MCF 10A (cell line): ENCODE measurements at regions not wholly inside any gene's neighbourhood (a gene's known extent, or its start where the extent isn't known, plus 50 kb on each side); places are given as distances from the start of the nearest gene placed in this dataset.

Source experiments
- BruUV-seq: library from RNA; stranded (reverse); fragments of 400-500 nt; replicated peaks from 2 replicates; lab custom pipeline; 2021; lab: Mats Ljungman, UMichigan
- CTCF ChIA-PET: fragments of 300-600 bp; sonication (Branson Sonifier 250); formaldehyde crosslinking; extraction: SDS; loops from one replicate; lab custom pipeline; 2021; ENCODE audit warnings: antibody characterized with exemption, inconsistent platforms; lab: Yijun Ruan, JAX
- POLR2A ChIA-PET: fragments of 300-600, 350-650 bp; sonication (Branson Sonifier 250); formaldehyde crosslinking; extraction: SDS; loops from one replicate; lab custom pipeline; 2020; ENCODE audit warnings: antibody characterized with exemption, inconsistent platforms; lab: Yijun Ruan, JAX
- DNase-seq: peaks from one replicate; pipeline ENCODE4 v3.0.0-alpha.2; 2018; ENCODE audit not compliant: unreplicated experiment
- H3K27ac Mint-ChIP-seq: one replicate; pipeline ENCODE4 v1.8.0; 2022; ENCODE audit warnings: mild to moderate bottlenecking, low read depth, mixed read lengths; ENCODE audit not compliant: unreplicated experiment
- H3K27me3 Mint-ChIP-seq: one replicate; pipeline ENCODE4 v1.8.0; 2022; ENCODE audit warnings: mixed read lengths; ENCODE audit not compliant: insufficient read depth, unreplicated experiment
- H3K36me3 Mint-ChIP-seq: one replicate; pipeline ENCODE4 v1.8.0; 2022; ENCODE audit warnings: mild to moderate bottlenecking, moderate library complexity, mixed read lengths; ENCODE audit not compliant: insufficient read depth, unreplicated experiment
- H3K4me1 Mint-ChIP-seq: one replicate; pipeline ENCODE4 v1.8.0; 2022; ENCODE audit warnings: mixed read lengths; ENCODE audit not compliant: insufficient read depth, unreplicated experiment
- H3K4me3 Mint-ChIP-seq: one replicate; pipeline ENCODE4 v1.8.0; 2022; ENCODE audit warnings: mild to moderate bottlenecking, moderate library complexity, mixed read lengths; ENCODE audit not compliant: unreplicated experiment
- H3K9me3 Mint-ChIP-seq: one replicate; pipeline ENCODE4 v1.8.0; 2022; ENCODE audit warnings: mixed read lengths; ENCODE audit not compliant: unreplicated experiment
- CTCF ChIP-seq: fragments of 200-600 bp; IDR thresholded peaks from one replicate; pipeline ENCODE4 v1.8.0; 2022; ENCODE audit warnings: antibody characterized with exemption, mild to moderate bottlenecking; ENCODE audit not compliant: unreplicated experiment
- intact Hi-C: fragments of 100-400 bp; cut with micrococcal nuclease; formaldehyde crosslinking; loops from 2 replicates; pipeline ENCODE4 v1.14.1; 2022

- BruUV-seq: no TSS peak
- intact Hi-C loops: no loop called here
- H3K36me3 Mint-ChIP-seq: no peaks in the 10 kb centered on the region
- no peak overlapping the region for H3K27ac Mint-ChIP-seq
- no peaks in the 10 kb centered on the region for H3K27me3 Mint-ChIP-seq
- ChIA-PET CTCF (no interaction called here), POLR2A (interaction anchor here (0.6 to 0.8 kb wide), 2 partner anchors 33 to 59 kb away, joined by 3 to 5 read pairs; no protein-coding TSS in a partner anchor)
- DNase-seq: no peak
- H3K4me1 Mint-ChIP-seq: no peaks in the 10 kb centered on the region
- H3K4me3 Mint-ChIP-seq: no peak overlapping the region
- H3K9me3 Mint-ChIP-seq: no peaks in the 10 kb centered on the region
- TF ChIP-seq CTCF: no peak
Observed at GRCh38 chr4:155122382-155122781, 86.1 kb upstream of the NPY2R start.

GRCh38 chr4:155134136-155134535 is 74.3 kb upstream of the NPY2R start:
- no peak for TF ChIP-seq CTCF
- ChIA-PET CTCF (interaction anchor here (0.9 kb wide), 1 partner anchor 819 kb away, joined by 3 read pairs; the partner anchor contains the start of gene CTSO), POLR2A (no interaction called here)
- Mint-ChIP-seq H3K4me3 (no peak overlapping the region), H3K4me1 (peaks cover 6% of the 10 kb centered on the region), H3K9me3 (peaks cover 11% of the 10 kb centered on the region), H3K27ac (no peak overlapping the region), H3K27me3 (no peaks in the 10 kb centered on the region), H3K36me3 (no peaks in the 10 kb centered on the region)
- intact Hi-C loops: no loop called here
- no peak for DNase-seq
- BruUV-seq: no TSS peak

- no TSS peak for BruUV-seq
- no peak overlapping the region for H3K27ac Mint-ChIP-seq
- no peaks in the 10 kb centered on the region for H3K4me1 Mint-ChIP-seq
- H3K4me3 Mint-ChIP-seq: no peak overlapping the region
- CTCF ChIA-PET: no interaction called here
- no peak for TF ChIP-seq CTCF
- H3K27me3 Mint-ChIP-seq: no peaks in the 10 kb centered on the region
- POLR2A ChIA-PET: interaction anchor here (1.6 kb wide), 1 partner anchor 12 kb away, joined by 3 read pairs; no protein-coding TSS in a partner anchor
- no peaks in the 10 kb centered on the region for H3K36me3 Mint-ChIP-seq
- H3K9me3 Mint-ChIP-seq: no peaks in the 10 kb centered on the region
- intact Hi-C loops: no loop called here
- DNase-seq: no peak
Observed at GRCh38 chr4:155140889-155141288, 67.5 kb upstream of the NPY2R start.

- no peaks in the 10 kb centered on the region for H3K4me1 Mint-ChIP-seq
- CTCF ChIA-PET: no interaction called here
- POLR2A ChIA-PET: no interaction called here
- H3K9me3 Mint-ChIP-seq: no peaks in the 10 kb centered on the region
- intact Hi-C loops: no loop called here
- DNase-seq: no peak
- no TSS peak for BruUV-seq
- TF ChIP-seq CTCF: no peak
- no peak overlapping the region for H3K27ac Mint-ChIP-seq
- H3K27me3 Mint-ChIP-seq: no peaks in the 10 kb centered on the region
- no peaks in the 10 kb centered on the region for H3K36me3 Mint-ChIP-seq
- no peak overlapping the region for H3K4me3 Mint-ChIP-seq
Observed at GRCh38 chr4:155143512-155143911, 64.9 kb upstream of the NPY2R start.
